Smooth muscle cell (in vitro differentiated cells): ENCODE measurements at regions not wholly inside any gene's neighbourhood (a gene's known extent, or its start where the extent isn't known, plus 50 kb on each side); places are given as distances from the start of the nearest gene placed in this dataset.

Experiments used
- DNase-seq: peaks from one replicate; lab custom pipeline; 2025; ENCODE audit not compliant: unreplicated experiment; lab: John Stamatoyannopoulos, UW
- H2AFZ ChIP-seq: fragments of 200-600 bp; sonication (generic); 2 replicates; pipeline ENCODE4 v1.6.0; 2016; ENCODE audit warnings: antibody characterized with exemption, low read depth, mild to moderate bottlenecking
- H3F3A ChIP-seq: fragments of 200-600 bp; sonication (generic); 2 replicates; pipeline ENCODE4 v1.6.0; 2017; ENCODE audit warnings: antibody characterized with exemption, low read depth
- H3K27ac ChIP-seq: fragments of 200-600 bp; sonication (generic); 2 replicates; pipeline ENCODE4 v1.5.1; 2016; ENCODE audit warnings: low read depth, mild to moderate bottlenecking
- H3K27me3 ChIP-seq: fragments of 200-600 bp; sonication (generic); 2 replicates; pipeline ENCODE4 v1.6.1; 2016; ENCODE audit warnings: low read depth, mild to moderate bottlenecking
- H3K36me3 ChIP-seq: fragments of 200-600 bp; sonication (generic); 2 replicates; pipeline ENCODE4 v1.5.1; 2016; ENCODE audit warnings: low read depth
- H3K4me1 ChIP-seq: fragments of 200-600 bp; sonication (generic); 2 replicates; pipeline ENCODE4 v1.5.1; 2016; ENCODE audit warnings: low read depth
- H3K4me2 ChIP-seq: fragments of 200-600 bp; sonication (generic); 2 replicates; pipeline ENCODE4 v1.6.0; 2016; ENCODE audit warnings: mild to moderate bottlenecking
- H3K4me3 ChIP-seq: fragments of 200-600 bp; sonication (generic); 2 replicates; pipeline ENCODE4 v1.5.1; 2016; ENCODE audit warnings: mild to moderate bottlenecking
- H3K79me2 ChIP-seq: fragments of 200-600 bp; sonication (generic); 2 replicates; pipeline ENCODE4 v1.6.0; 2016; ENCODE audit warnings: low read depth, mild to moderate bottlenecking
- H3K9ac ChIP-seq: fragments of 200-600 bp; sonication (generic); 2 replicates; pipeline ENCODE4 v1.6.0; 2016; ENCODE audit warnings: low read depth
- H3K9me3 ChIP-seq: fragments of 200-600 bp; sonication (generic); replicated peaks from 2 replicates; pipeline ENCODE4 v1.5.1; 2016; ENCODE audit warnings: low read depth
- H4K20me1 ChIP-seq: fragments of 200-600 bp; sonication (generic); 2 replicates; pipeline ENCODE4 v1.6.0; 2016; ENCODE audit warnings: low read depth
- CTCF ChIP-seq: fragments of 200-600 bp; sonication (generic); IDR thresholded peaks from 2 replicates; pipeline ENCODE4 v1.5.1; 2017; ENCODE audit warnings: borderline replicate concordance, mild to moderate bottlenecking, antibody characterized with exemption; ENCODE audit not compliant: insufficient read depth, poor library complexity, severe bottlenecking
- WGBS: methylation state at CpG from one replicate; pipeline ENCODE4 v1.1.7; 2016; ENCODE audit warnings: low lambda C conversion rate; 5-methylcytosine and 5-hydroxymethylcytosine counted together

DNA sequence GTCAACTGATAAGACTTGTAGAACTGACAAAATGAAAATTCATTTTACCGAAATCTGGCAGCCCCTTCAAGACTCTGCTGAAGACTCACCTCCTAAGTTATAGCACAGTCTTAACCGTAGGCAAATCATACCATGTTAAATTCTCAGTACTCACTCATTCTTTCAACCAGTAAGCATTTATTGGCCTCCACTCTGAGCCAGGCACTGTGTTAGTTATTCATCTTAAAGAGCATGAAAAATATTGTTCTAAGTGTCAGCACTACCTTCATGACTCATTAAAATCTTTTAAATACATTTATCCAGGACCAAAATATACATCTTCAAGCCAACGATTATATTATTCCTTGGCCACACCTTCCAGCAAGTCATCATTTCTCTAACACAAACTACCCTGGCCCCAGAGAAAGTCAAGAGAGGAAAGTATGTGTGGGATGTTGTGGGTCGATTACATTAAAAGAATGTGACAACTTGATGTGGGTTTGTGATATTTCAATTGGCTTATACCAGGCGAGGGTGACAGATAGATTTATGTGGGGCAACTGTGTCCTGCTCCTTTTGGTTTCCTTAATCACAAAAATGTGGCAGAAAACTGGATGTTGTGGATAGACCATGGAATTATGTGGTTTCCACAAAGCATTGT, 55.0 kb downstream of the TMEM30B start:
- no peaks in the 10 kb centered on the region for H3K27me3 ChIP-seq
- no peak overlapping the region for H3K4me2 ChIP-seq
- no peak for TF ChIP-seq CTCF
- WGBS: 83% methylated on average over 5 of the region's 5 CpGs
- no peaks in the 10 kb centered on the region for H4K20me1 ChIP-seq
- H3K9me3 ChIP-seq: no peaks in the 10 kb centered on the region
- no peaks in the 10 kb centered on the region for H3K79me2 ChIP-seq
- no peak overlapping the region for H2AFZ ChIP-seq
- no peak overlapping the region for H3K4me3 ChIP-seq
- no peak for DNase-seq
- H3K27ac ChIP-seq: no peak overlapping the region
- H3K9ac ChIP-seq: no peak overlapping the region
- H3F3A ChIP-seq: no peaks in the 10 kb centered on the region
- no peaks in the 10 kb centered on the region for H3K36me3 ChIP-seq
- H3K4me1 ChIP-seq: peaks cover 6% of the 10 kb centered on the region

GRCh38 chr14:61225344-61225743, 55.8 kb downstream of the TMEM30B start:
- H3K9me3 ChIP-seq: no peaks in the 10 kb centered on the region
- H3K4me3 ChIP-seq: no peak overlapping the region
- no peaks in the 10 kb centered on the region for H3F3A ChIP-seq
- H3K27ac ChIP-seq: no peak overlapping the region
- no peak for TF ChIP-seq CTCF
- no peak for DNase-seq
- H3K4me2 ChIP-seq: no peak overlapping the region
- H3K36me3 ChIP-seq: no peaks in the 10 kb centered on the region
- H3K4me1 ChIP-seq: peaks cover 6% of the 10 kb centered on the region
- H3K27me3 ChIP-seq: no peaks in the 10 kb centered on the region
- H3K79me2 ChIP-seq: no peaks in the 10 kb centered on the region
- WGBS: 65% methylated on average over 6 of the region's 6 CpGs
- H4K20me1 ChIP-seq: no peaks in the 10 kb centered on the region
- H3K9ac ChIP-seq: no peak overlapping the region
- no peak overlapping the region for H2AFZ ChIP-seq

DNA sequence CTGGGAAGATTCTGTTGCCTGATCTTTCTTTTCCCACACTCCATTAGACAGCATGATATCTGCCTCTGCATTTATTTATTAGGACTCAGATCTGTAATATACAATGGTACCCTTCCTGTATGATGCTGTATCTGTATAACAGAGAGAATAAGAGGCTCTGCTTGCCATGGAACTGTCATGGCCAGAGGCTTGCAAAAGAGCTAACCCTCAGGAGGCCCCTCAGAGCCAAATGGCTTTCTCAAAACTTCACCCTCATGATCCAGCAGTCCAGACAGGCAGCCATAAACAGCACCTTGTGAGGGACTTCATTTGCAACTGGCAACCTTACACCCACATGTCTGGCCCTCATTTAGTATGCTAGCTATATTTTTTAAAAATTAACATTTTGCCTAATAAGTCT, 57.6 kb downstream of the TMEM30B start:
- Histone ChIP-seq H2AFZ (no peak overlapping the region), H3K4me2 (no peak overlapping the region), H3K79me2 (no peaks in the 10 kb centered on the region), H3K9me3 (no peaks in the 10 kb centered on the region), H3K4me3 (no peak overlapping the region), H3K27me3 (no peaks in the 10 kb centered on the region), H3F3A (no peaks in the 10 kb centered on the region), H3K9ac (no peak overlapping the region), H3K36me3 (no peaks in the 10 kb centered on the region), H4K20me1 (no peaks in the 10 kb centered on the region), H3K4me1 (peaks cover 2% of the 10 kb centered on the region), H3K27ac (no peak overlapping the region)
- TF ChIP-seq CTCF: no peak
- DNase-seq: no peak

DNA sequence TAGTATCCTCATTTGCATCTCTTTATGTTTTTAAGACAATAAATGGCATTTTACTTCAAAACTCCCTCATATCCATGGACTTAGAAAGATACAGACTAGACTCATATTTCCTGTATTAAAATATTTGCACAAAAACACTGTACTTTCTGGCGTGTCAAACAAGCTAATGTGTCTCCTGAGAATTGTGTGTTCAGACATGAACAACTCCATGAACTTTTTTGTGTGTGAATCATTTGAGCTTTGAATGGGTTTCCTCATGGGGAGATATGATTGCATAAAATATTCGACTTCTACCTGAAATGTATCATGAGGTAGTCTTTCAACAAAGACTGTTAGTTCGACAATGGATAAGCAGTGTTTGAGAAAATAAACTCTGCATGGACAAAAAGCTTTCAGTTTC, 58.8 kb downstream of the TMEM30B start:
- Histone ChIP-seq H3K27me3 (no peaks in the 10 kb centered on the region), H3K4me2 (no peak overlapping the region), H3K36me3 (no peaks in the 10 kb centered on the region), H3F3A (no peaks in the 10 kb centered on the region), H3K9me3 (no peaks in the 10 kb centered on the region), H4K20me1 (no peaks in the 10 kb centered on the region), H3K4me3 (no peak overlapping the region), H3K79me2 (no peaks in the 10 kb centered on the region), H3K27ac (no peak overlapping the region), H3K9ac (no peak overlapping the region), H2AFZ (no peak overlapping the region), H3K4me1 (peaks cover 4% of the 10 kb centered on the region)
- no peak for TF ChIP-seq CTCF
- no peak for DNase-seq
- 89% methylated on average over 3 of the region's 3 CpGs for WGBS
